ENCODE measurements at regions not wholly inside any gene's neighbourhood (a gene's known extent, or its start where the extent isn't known, plus 50 kb on each side); places are given as distances from the start of the nearest gene placed in this dataset.

GRCh38 chr11:103661185-103661584 is 375.3 kb upstream of the DDI1 start:
- Histone ChIP-seq H3K27ac (peak overlapping the region in 1 of 4 donors; percentile 44), H3K4me1 (peaks cover 0 to 3% (median 0%) of the 10 kb centered on the region in 3 donors), H3K36me3 (no peaks in the 10 kb centered on the region), H3K27me3 (no peaks in the 10 kb centered on the region), H3K4me3 (no peak overlapping the region), H3K9me3 (no peaks in the 10 kb centered on the region)
- TF ChIP-seq, protein P1, sequence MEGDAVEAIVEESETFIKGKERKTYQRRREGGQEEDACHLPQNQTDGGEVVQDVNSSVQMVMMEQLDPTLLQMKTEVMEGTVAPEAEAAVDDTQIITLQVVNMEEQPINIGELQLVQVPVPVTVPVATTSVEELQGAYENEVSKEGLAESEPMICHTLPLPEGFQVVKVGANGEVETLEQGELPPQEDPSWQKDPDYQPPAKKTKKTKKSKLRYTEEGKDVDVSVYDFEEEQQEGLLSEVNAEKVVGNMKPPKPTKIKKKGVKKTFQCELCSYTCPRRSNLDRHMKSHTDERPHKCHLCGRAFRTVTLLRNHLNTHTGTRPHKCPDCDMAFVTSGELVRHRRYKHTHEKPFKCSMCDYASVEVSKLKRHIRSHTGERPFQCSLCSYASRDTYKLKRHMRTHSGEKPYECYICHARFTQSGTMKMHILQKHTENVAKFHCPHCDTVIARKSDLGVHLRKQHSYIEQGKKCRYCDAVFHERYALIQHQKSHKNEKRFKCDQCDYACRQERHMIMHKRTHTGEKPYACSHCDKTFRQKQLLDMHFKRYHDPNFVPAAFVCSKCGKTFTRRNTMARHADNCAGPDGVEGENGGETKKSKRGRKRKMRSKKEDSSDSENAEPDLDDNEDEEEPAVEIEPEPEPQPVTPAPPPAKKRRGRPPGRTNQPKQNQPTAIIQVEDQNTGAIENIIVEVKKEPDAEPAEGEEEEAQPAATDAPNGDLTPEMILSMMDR (IDR thresholded peaks at IDR 0.05) = no peak
- ATAC-seq (peak; percentile 82 to 98 (median 96)), FAIRE-seq (no peak), DNase-seq (peak in 4 of 6 donors; percentile 33 to 61 (median 55))
- intact Hi-C loops (cut with DNase I) = no loop called here

DNA sequence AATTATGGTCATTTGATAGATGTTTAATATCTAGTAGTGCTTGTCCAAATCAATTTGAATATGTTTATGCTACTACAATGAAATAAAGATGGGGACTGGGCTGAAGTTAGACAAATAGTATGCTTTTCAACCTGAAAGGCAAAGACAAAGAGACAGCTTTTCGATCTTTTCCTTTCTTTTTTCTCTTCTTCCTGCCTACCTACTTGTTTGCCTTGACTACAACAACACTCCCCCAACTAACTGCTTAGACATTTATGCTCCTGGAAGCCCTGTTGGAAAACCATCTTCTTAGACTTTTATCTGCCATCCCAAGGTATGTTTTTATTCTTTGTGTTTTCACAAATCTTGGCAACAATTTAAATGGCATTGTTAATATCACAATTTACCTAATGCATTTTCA is 374.4 kb upstream of the DDI1 start:
- Histone ChIP-seq H3K27me3 (no peaks in the 10 kb centered on the region), H3K36me3 (no peaks in the 10 kb centered on the region), H3K9me3 (no peaks in the 10 kb centered on the region), H3K27ac (no peak overlapping the region), H3K4me3 (no peak overlapping the region), H3K4me1 (peaks cover 0 to 3% (median 0%) of the 10 kb centered on the region in 3 donors)
- intact Hi-C loops (cut with DNase I) = no loop called here
- ATAC-seq (no peak), DNase-seq (no peak), FAIRE-seq (no peak)
- TF ChIP-seq, protein P1 (IDR thresholded peaks at IDR 0.05) = no peak
- WGBS, 2 donors = 0% methylated on average over 1 of the region's 1 CpG

DNA sequence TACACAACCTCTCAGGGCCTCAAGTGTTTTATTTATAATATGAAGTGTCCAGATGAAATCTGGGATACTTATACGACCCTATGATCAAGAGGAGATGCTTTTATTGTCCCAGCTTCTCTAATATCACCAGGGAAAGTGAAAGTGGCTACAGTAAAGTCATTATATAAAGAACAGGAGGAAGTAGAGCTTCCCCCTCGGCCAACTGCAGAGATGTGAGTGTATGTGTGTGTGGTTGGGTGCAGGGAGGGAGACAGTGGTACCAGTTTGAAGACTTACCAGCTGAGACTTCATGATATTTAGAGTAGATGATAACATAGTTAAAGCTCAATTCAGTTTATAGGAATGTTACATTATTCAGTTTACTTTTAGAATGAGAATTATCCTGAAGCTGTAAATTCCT is 373.6 kb upstream of the DDI1 start:
- DNase-seq = no peak
- FAIRE-seq = no peak
- Histone ChIP-seq H3K4me3 (no peak overlapping the region), H3K9me3 (no peaks in the 10 kb centered on the region), H3K27ac (no peak overlapping the region), H3K27me3 (no peaks in the 10 kb centered on the region), H3K4me1 (peaks cover 0 to 3% (median 0%) of the 10 kb centered on the region in 3 donors), H3K36me3 (no peaks in the 10 kb centered on the region)
- TF ChIP-seq, protein P1 (IDR thresholded peaks at IDR 0.05) = no peak
- ATAC-seq = peak in 2 of 4 donors; percentile 17 to 34
- WGBS, 2 donors = 44 to 67% methylated on average over 2 of the region's 2 CpGs
- intact Hi-C loops (cut with DNase I) = no loop called here

GRCh38 chr11:103668859-103669258 is 367.6 kb upstream of the DDI1 start:
- intact Hi-C loops (cut with DNase I) = no loop called here
- no peak for DNase-seq
- TF ChIP-seq, protein P1 (IDR thresholded peaks at IDR 0.05) = no peak
- H3K9me3 ChIP-seq = no peaks in the 10 kb centered on the region
- H3K27me3 ChIP-seq = no peaks in the 10 kb centered on the region
- H3K36me3 ChIP-seq = no peaks in the 10 kb centered on the region
- no peak for FAIRE-seq
- no peak overlapping the region for H3K27ac ChIP-seq
- ATAC-seq = no peak
- no peak overlapping the region for H3K4me3 ChIP-seq
- 53 to 79% methylated on average over 2 of the region's 2 CpGs for WGBS, 2 donors
- no peaks in the 10 kb centered on the region for H3K4me1 ChIP-seq

DNA sequence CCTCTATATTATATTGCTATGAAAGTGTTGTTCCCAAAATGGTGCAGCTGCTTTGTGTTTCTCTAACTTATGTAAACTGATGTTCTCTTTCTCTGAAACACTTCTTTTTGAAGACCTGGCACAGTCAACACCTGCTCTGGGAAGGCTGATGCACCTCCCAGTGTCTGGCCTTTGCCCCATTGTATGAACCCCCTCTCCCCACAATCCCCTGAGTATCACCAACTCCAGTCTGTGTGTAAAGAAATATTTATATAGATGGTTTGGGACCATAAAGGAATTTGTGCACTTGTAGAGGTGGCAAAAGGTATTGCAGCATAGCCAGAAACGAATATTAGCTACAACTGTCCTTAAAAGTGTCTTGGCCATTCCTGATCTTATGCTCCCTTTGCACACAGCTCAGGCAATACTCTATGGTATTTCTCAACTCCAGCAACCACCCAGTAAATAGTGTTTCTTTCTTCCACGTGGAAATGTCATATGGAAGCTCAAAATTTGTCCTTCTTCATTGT is 365.2 kb upstream of the DDI1 start:
- FAIRE-seq (no peak), DNase-seq (no peak), ATAC-seq (no peak)
- H3K36me3 ChIP-seq = no peaks in the 10 kb centered on the region
- H3K27ac ChIP-seq = no peak overlapping the region
- intact Hi-C loops (cut with DNase I) = no loop called here
- TF ChIP-seq, protein P1 (IDR thresholded peaks at IDR 0.05) = no peak
- no peaks in the 10 kb centered on the region for H3K9me3 ChIP-seq
- no peak overlapping the region for H3K4me3 ChIP-seq
- no peaks in the 10 kb centered on the region for H3K4me1 ChIP-seq
- WGBS, 2 donors = 57 to 59% methylated on average over 2 of the region's 2 CpGs
- H3K27me3 ChIP-seq = no peaks in the 10 kb centered on the region

All from pancreas (tissue), 10 donors.